ENCODE measurements at regions not wholly inside any gene's neighbourhood (a gene's known extent, or its start where the extent isn't known, plus 50 kb on each side); places are given as distances from the start of the nearest gene placed in this dataset.

DNA sequence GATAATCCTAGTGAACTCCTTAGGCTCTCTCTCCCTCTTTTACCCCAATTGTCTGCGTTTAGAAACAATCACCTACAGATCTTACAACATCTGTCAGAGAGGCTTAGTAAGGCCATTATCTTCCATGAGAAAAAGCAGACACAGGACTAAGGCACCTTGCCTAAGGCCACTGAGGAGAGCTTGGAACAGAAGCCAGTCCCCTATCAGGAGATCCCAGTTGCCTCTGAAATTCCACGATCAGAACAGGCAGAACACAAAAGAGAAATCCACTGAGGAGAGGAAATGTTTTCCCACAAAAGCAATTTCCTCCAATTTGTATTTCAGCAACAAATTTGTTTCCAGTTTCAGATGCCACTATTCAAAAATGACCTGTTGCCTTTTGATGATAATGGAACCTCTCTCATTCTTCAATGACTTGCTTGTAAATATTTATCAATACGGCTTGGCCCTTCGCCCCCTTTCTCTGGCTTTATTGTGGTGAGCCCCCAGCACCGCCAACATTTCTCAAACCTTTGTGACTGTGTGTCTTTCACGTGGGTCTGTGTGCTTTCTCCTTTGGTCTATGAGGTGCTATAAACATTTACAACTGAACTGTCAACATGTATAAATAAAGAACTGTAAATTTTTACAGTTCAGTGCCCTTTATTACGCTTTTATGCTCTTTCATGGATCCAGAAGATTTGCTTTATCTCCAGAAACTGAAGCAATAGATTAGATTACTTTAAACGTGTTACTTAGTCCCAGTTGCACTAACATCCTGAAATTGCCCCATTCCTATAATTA, 187.8 kb upstream of the PHACTR1 start:
- Histone ChIP-seq H3K9me3 (ENCODE audit: control insufficient read depth, low read length) (peaks cover 5% of the 10 kb centered on the region), H3K27ac (ENCODE audit: low read depth, low read length) (no peak overlapping the region), H3K9ac (ENCODE audit: extremely low read depth, low read length, poor library complexity, severe bottlenecking) (no peak overlapping the region), H3K36me3 (ENCODE audit: control insufficient read depth, insufficient read depth, low read length) (no peaks in the 10 kb centered on the region), H3K4me1 (ENCODE audit: control insufficient read depth, insufficient read depth, low read length) (peaks cover 6% of the 10 kb centered on the region), H3K4me3 (ENCODE audit: low read length) (no peak overlapping the region), H3K27me3 (ENCODE audit: control insufficient read depth, insufficient read depth, low read length, poor library complexity, severe bottlenecking) (no peaks in the 10 kb centered on the region)
- Mint-ChIP-seq H3K36me3 (ENCODE audit: low read depth) (no peaks in the 10 kb centered on the region), H3K4me1 (no peaks in the 10 kb centered on the region), H3K9me3 (peaks cover 9% of the 10 kb centered on the region), H3K4me3 (no peak overlapping the region), H3K27ac (no peak overlapping the region), H3K27me3 (ENCODE audit: insufficient read depth) (peaks cover 11% of the 10 kb centered on the region)
- TF ChIP-seq, protein P1, sequence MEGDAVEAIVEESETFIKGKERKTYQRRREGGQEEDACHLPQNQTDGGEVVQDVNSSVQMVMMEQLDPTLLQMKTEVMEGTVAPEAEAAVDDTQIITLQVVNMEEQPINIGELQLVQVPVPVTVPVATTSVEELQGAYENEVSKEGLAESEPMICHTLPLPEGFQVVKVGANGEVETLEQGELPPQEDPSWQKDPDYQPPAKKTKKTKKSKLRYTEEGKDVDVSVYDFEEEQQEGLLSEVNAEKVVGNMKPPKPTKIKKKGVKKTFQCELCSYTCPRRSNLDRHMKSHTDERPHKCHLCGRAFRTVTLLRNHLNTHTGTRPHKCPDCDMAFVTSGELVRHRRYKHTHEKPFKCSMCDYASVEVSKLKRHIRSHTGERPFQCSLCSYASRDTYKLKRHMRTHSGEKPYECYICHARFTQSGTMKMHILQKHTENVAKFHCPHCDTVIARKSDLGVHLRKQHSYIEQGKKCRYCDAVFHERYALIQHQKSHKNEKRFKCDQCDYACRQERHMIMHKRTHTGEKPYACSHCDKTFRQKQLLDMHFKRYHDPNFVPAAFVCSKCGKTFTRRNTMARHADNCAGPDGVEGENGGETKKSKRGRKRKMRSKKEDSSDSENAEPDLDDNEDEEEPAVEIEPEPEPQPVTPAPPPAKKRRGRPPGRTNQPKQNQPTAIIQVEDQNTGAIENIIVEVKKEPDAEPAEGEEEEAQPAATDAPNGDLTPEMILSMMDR (conservative IDR thresholded peaks at IDR 0.05), result no peak
- 78 to 85% methylated on average over 4 to 8 of the region's 8 CpGs for WGBS, 2 experiments (ENCODE audit: insufficient coverage in 1 of 2, insufficient read length in 1 of 2)
- no peak for DNase-seq

DNA sequence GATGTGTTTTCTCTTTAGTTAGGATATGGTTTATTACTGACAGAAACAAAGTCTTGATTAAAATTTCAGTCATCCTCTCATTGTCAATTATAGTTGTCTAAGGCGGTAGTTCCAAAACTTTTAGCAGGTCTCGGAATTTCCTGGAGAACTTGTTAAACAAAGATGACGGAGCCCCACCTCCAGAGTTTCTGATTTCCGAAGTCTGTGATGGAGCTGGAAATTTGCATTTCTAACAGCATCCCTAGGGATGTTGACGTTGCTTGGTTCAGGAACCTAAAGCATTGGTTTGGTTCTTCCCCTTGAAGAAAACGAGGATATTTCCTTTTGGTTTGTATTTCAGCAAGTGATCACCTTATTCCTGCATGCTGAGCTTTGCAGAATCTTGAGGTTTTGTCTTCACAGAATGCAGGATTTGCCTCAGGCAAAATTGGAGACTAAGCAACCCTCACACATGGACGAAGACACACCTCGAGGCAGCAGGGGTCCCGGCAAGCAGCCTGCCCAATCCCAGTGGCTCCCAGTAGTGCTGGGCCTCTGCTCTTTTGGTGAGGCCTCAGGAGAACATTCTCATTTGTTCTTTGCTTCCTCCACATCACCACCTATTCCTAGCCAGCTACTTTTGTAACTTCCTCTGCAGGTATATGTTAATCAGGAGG, 187.1 kb upstream of the PHACTR1 start:
- Histone ChIP-seq H3K9ac (ENCODE audit: extremely low read depth, low read length, poor library complexity, severe bottlenecking) (no peak overlapping the region), H3K36me3 (ENCODE audit: control insufficient read depth, insufficient read depth, low read length) (no peaks in the 10 kb centered on the region), H3K27me3 (ENCODE audit: control insufficient read depth, insufficient read depth, low read length, poor library complexity, severe bottlenecking) (no peaks in the 10 kb centered on the region), H3K9me3 (ENCODE audit: control insufficient read depth, low read length) (no peaks in the 10 kb centered on the region), H3K27ac (ENCODE audit: low read depth, low read length) (no peak overlapping the region), H3K4me3 (ENCODE audit: low read length) (no peak overlapping the region), H3K4me1 (ENCODE audit: control insufficient read depth, insufficient read depth, low read length) (peaks cover 6% of the 10 kb centered on the region)
- Mint-ChIP-seq H3K9me3 (peaks cover 2% of the 10 kb centered on the region), H3K4me1 (no peaks in the 10 kb centered on the region), H3K27me3 (ENCODE audit: insufficient read depth) (peaks cover 4% of the 10 kb centered on the region), H3K4me3 (no peak overlapping the region), H3K36me3 (ENCODE audit: low read depth) (no peaks in the 10 kb centered on the region), H3K27ac (no peak overlapping the region)
- WGBS, 2 experiments (ENCODE audit: insufficient coverage in 1 of 2, insufficient read length in 1 of 2), result 85 to 95% methylated on average over 7 to 9 of the region's 9 CpGs
- TF ChIP-seq, protein P1 (conservative IDR thresholded peaks at IDR 0.05), result no peak
- no peak for DNase-seq

DNA sequence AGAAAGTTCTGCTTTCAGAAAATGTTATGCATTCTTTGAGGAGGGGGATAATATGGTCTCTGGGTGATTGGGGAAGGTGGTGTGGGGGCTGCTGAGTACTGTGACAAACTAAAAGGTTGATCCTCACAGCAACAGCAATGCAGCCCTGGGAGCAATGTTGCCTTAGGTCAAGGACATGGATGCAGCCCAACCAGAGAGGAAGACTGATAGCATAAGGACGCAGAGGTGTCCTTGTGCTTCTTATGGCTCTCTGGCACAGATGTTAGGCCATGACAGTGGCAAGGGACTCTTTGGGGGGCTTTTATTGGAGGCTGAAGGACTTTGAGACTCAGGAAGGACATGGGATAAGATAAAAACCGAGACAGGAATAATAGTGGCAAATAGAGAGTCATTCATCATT, 186.2 kb upstream of the PHACTR1 start:
- H3K27ac Mint-ChIP-seq, result no peak overlapping the region
- no peaks in the 10 kb centered on the region for H3K9me3 Mint-ChIP-seq
- H3K27me3 Mint-ChIP-seq (ENCODE audit: insufficient read depth), result peaks cover 2% of the 10 kb centered on the region
- WGBS, 2 experiments (ENCODE audit: insufficient coverage in 1 of 2, insufficient read length in 1 of 2), result 95 to 100% methylated on average over 1 to 2 of the region's 2 CpGs
- H3K4me1 Mint-ChIP-seq, result no peaks in the 10 kb centered on the region
- Histone ChIP-seq H3K4me1 (ENCODE audit: control insufficient read depth, insufficient read depth, low read length) (peaks cover 6% of the 10 kb centered on the region), H3K9me3 (ENCODE audit: control insufficient read depth, low read length) (no peaks in the 10 kb centered on the region), H3K4me3 (ENCODE audit: low read length) (no peak overlapping the region), H3K27me3 (ENCODE audit: control insufficient read depth, insufficient read depth, low read length, poor library complexity, severe bottlenecking) (no peaks in the 10 kb centered on the region), H3K36me3 (ENCODE audit: control insufficient read depth, insufficient read depth, low read length) (no peaks in the 10 kb centered on the region), H3K27ac (ENCODE audit: low read depth, low read length) (no peak overlapping the region), H3K9ac (ENCODE audit: extremely low read depth, low read length, poor library complexity, severe bottlenecking) (no peak overlapping the region)
- TF ChIP-seq, protein P1 (conservative IDR thresholded peaks at IDR 0.05), result no peak
- H3K36me3 Mint-ChIP-seq (ENCODE audit: low read depth), result no peaks in the 10 kb centered on the region
- H3K4me3 Mint-ChIP-seq, result no peak overlapping the region
- DNase-seq, result no peak
